GM23248 (cell line): ENCODE measurements at regions not wholly inside any gene's neighbourhood (a gene's known extent, or its start where the extent isn't known, plus 50 kb on each side); places are given as distances from the start of the nearest gene placed in this dataset.

ENCODE experiments used
- EZH2 ChIP-seq: fragments of 200-600 bp; sonication (generic); IDR thresholded peaks from 2 replicates; pipeline ENCODE4 v1.6.1; 2018; ENCODE audit warnings: antibody characterized with exemption, mild to moderate bottlenecking; ENCODE audit not compliant: insufficient read depth, poor library complexity, severe bottlenecking
- EZH2phosphoT487 ChIP-seq: fragments of 200-600 bp; sonication (generic); IDR thresholded peaks from 2 replicates; pipeline ENCODE4 v1.6.1; 2018; ENCODE audit warnings: antibody characterized with exemption, moderate library complexity, mild to moderate bottlenecking, low read depth; ENCODE audit not compliant: insufficient read depth

DNA sequence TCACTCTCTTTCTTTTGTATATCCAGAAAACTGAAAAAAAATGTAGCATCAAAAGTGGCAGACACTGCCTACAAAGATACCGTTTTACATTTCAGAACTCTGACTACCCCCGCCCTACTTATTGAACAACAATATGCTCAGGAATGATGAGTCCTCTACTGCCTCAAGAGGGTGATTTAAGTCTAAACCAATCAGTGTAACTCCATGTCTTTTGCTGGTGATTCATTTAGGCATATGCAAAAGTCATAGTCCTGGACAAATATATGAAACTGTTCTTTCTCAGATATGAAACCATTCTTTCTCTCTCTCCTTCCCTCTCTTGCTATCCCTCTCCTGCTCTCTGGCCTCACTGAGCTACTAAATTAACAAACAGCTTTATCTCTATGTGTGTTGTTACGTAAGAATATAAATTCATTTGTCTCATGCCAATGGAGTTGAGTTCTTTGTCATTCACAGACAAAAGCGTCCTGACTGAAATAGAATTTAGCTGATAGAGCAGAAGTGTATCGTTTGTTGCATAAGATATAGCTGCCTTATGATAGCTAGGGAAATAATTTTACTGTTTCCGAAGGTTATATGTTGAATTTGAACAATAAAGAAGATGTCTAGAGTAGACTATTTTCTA, 133.7 kb upstream of the OSTN start:
- TF ChIP-seq EZH2: no peak
- TF ChIP-seq EZH2phosphoT487: no peak
